Colonic mucosa (tissue), 4 donors: ENCODE measurements at regions not wholly inside any gene's neighbourhood (a gene's known extent, or its start where the extent isn't known, plus 50 kb on each side); places are given as distances from the start of the nearest gene placed in this dataset.

ENCODE experiments used
- DNase-seq: peaks from one replicate; pipeline ENCODE4 v3.0.0-alpha.2; 2020
- H3K27ac ChIP-seq: fragments of 200-600 bp; one replicate; pipeline ENCODE4 v1.8.0; 2021
- H3K27me3 ChIP-seq: fragments of 200-600 bp; one replicate; pipeline ENCODE4 v1.8.0; 2021
- H3K36me3 ChIP-seq: fragments of 200-600 bp; one replicate; pipeline ENCODE4 v1.8.0; 2021
- H3K4me1 ChIP-seq: fragments of 200-600 bp; one replicate; pipeline ENCODE4 v1.8.0; 2021; ENCODE audit warnings: mild to moderate bottlenecking
- H3K4me3 ChIP-seq: fragments of 200-600 bp; one replicate; pipeline ENCODE4 v1.8.0; 2021
- H3K9ac ChIP-seq, 2 donors: one replicate each; pipeline ENCODE4 v1.7.0; 2013; ENCODE audit warnings: control low read depth in 2 of 2, low read depth in 2 of 2, low read length in 2 of 2
- H3K9me3 ChIP-seq: fragments of 200-600 bp; one replicate; pipeline ENCODE4 v1.8.0; 2021
- CTCF ChIP-seq: fragments of 200-600 bp; IDR thresholded peaks from one replicate; pipeline ENCODE4 v1.8.0; 2022; ENCODE audit warnings: antibody characterized with exemption, mild to moderate bottlenecking
- intact Hi-C: fragments of 100-400 bp; cut with DNase I; formaldehyde crosslinking; loops from one replicate; pipeline ENCODE4 v1.14.1; 2022
- donor health status: healthy.
- donor health status: DM: no; HTN: no; CAD: no.
- donor health status: DM: no; HTN: no; CAD: no.

GRCh38 chr10:129169115-129169514 is 297.9 kb upstream of the MGMT start:
- intact Hi-C loops: no loop called here

GRCh38 chr10:129170812-129171211 is 296.2 kb upstream of the MGMT start:
- Histone ChIP-seq H3K27ac (no peak overlapping the region), H3K9ac (no peak overlapping the region), H3K9me3 (no peaks in the 10 kb centered on the region), H3K27me3 (no peaks in the 10 kb centered on the region), H3K4me3 (no peak overlapping the region), H3K36me3 (no peaks in the 10 kb centered on the region), H3K4me1 (no peaks in the 10 kb centered on the region)
- intact Hi-C loops: no loop called here
- no peak for DNase-seq
- no peak for TF ChIP-seq CTCF

More at GRCh38 chr10:129169115-129169514, 297.9 kb upstream of the MGMT start:
- no peaks in the 10 kb centered on the region for H3K27me3 ChIP-seq
- H3K4me3 ChIP-seq: no peak overlapping the region
- no peak overlapping the region for H3K27ac ChIP-seq
- no peak for TF ChIP-seq CTCF
- H3K9ac ChIP-seq: no peak overlapping the region
- no peak for DNase-seq
- no peaks in the 10 kb centered on the region for H3K36me3 ChIP-seq
- no peaks in the 10 kb centered on the region for H3K4me1 ChIP-seq
- H3K9me3 ChIP-seq: no peaks in the 10 kb centered on the region

GRCh38 chr10:129171812-129172211 is 295.2 kb upstream of the MGMT start:
- no peak overlapping the region for H3K9ac ChIP-seq
- no peak for TF ChIP-seq CTCF
- no peak overlapping the region for H3K4me3 ChIP-seq
- no peaks in the 10 kb centered on the region for H3K27me3 ChIP-seq
- H3K36me3 ChIP-seq: no peaks in the 10 kb centered on the region
- intact Hi-C loops: no loop called here
- no peaks in the 10 kb centered on the region for H3K9me3 ChIP-seq
- H3K4me1 ChIP-seq: no peaks in the 10 kb centered on the region
- no peak overlapping the region for H3K27ac ChIP-seq
- DNase-seq: no peak

- no peaks in the 10 kb centered on the region for H3K4me1 ChIP-seq
- no peak for TF ChIP-seq CTCF
- no peaks in the 10 kb centered on the region for H3K27me3 ChIP-seq
- H3K4me3 ChIP-seq: no peak overlapping the region
- DNase-seq: no peak
- intact Hi-C loops: no loop called here
- no peaks in the 10 kb centered on the region for H3K36me3 ChIP-seq
- no peak overlapping the region for H3K27ac ChIP-seq
- H3K9me3 ChIP-seq: no peaks in the 10 kb centered on the region
- H3K9ac ChIP-seq: no peak overlapping the region
These were observed 292.6 kb upstream of the MGMT start for GRCh38 chr10:129174232-129175014.

GRCh38 chr10:129179245-129179971 is 287.6 kb upstream of the MGMT start:
- no peak overlapping the region for H3K4me3 ChIP-seq
- H3K9ac ChIP-seq: no peak overlapping the region
- H3K9me3 ChIP-seq: no peaks in the 10 kb centered on the region
- H3K4me1 ChIP-seq: no peaks in the 10 kb centered on the region
- DNase-seq: no peak
- intact Hi-C loops: no loop called here
- no peak overlapping the region for H3K27ac ChIP-seq
- TF ChIP-seq CTCF: no peak
- no peaks in the 10 kb centered on the region for H3K36me3 ChIP-seq
- H3K27me3 ChIP-seq: no peaks in the 10 kb centered on the region
